ENCODE measurements at regions not wholly inside any gene's neighbourhood (a gene's known extent, or its start where the extent isn't known, plus 50 kb on each side); places are given as distances from the start of the nearest gene placed in this dataset.
"Not testable (repeated sequence)": the region's sequence is repeated elsewhere in the genome, so short reads cannot be mapped to it uniquely, and the experiment has no call there.

DNA sequence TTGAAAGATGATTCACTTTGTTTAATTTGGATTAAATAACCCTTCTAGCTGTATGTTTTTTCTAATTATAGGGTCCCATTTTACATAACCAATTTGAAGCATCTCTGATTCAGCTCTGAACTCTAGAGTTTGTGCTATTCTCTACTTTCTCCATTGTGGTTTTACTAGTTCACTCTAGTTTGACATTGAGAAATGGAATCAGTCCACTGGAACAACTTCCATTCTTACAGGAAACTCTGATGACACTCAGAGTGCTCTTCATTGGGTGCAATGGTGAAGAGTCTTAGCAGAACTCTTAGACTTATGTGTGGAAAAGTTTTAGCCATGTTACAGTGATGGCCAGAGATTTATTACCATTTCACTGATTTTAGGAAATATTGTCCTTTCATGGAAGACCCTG lies 140.7 kb downstream of the DYRK2 start:
- Mint-ChIP-seq H3K4me3 (no peak overlapping the region), H3K27ac (no peak overlapping the region)

GRCh38 chr12:67790660-67791059 lies 142.1 kb downstream of the DYRK2 start:
- no peak for TF ChIP-seq CTCF (IDR thresholded peaks at IDR 0.05; ENCODE audit: unreplicated experiment)
- no peaks in the 10 kb centered on the region for H3K36me3 Mint-ChIP-seq

More for the DNA sequence above, 140.7 kb downstream of the DYRK2 start:
- DNase-seq (ENCODE audit: low spot score in 2 of 2, unreplicated experiment in 2 of 2): no peak
- Mint-ChIP-seq H3K4me1 (peaks cover 2% of the 10 kb centered on the region), H3K9me3 (peaks cover 30% of the 10 kb centered on the region), H3K36me3 (no peaks in the 10 kb centered on the region), H3K27me3 (ENCODE audit: low read depth) (no peaks in the 10 kb centered on the region)
- no peak for TF ChIP-seq CTCF (IDR thresholded peaks at IDR 0.05; ENCODE audit: unreplicated experiment)

GRCh38 chr12:67791362-67791761 lies 142.8 kb downstream of the DYRK2 start:
- H3K36me3 Mint-ChIP-seq; H3K27me3 Mint-ChIP-seq (ENCODE audit: low read depth); H3K27ac Mint-ChIP-seq; H3K4me3 Mint-ChIP-seq; DNase-seq (ENCODE audit: low spot score in 2 of 2, unreplicated experiment in 2 of 2); H3K4me1 Mint-ChIP-seq: not testable (repeated sequence)
- H3K9me3 Mint-ChIP-seq: peaks cover 26% of the 10 kb centered on the region

More at GRCh38 chr12:67790660-67791059, 142.1 kb downstream of the DYRK2 start:
- Mint-ChIP-seq H3K4me1 (peaks cover 2% of the 10 kb centered on the region), H3K27me3 (ENCODE audit: low read depth) (no peaks in the 10 kb centered on the region), H3K9me3 (peaks cover 26% of the 10 kb centered on the region), H3K27ac (no peak overlapping the region), H3K4me3 (no peak overlapping the region)
- DNase-seq (ENCODE audit: low spot score in 2 of 2, unreplicated experiment in 2 of 2): no peak

DNA sequence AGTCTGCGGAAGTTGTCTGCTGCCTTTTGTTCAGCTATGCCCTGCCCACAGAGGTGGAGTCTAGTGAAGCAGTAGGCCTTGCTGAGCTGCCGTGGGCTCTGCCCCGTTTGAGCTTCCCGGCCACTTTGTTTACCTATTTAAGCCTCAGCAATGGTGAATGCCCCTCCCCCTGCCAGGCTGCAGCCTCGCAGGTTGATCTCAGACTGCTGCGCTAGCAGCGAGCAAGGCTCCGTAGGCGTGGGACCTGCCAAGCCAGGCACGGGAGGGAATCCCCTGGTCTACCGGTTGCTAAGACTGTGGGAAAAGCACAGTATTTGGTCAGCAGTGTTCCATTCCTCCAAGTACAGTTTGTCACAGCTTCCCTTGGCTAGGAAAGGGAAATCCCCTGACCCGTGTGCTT lies 143.6 kb downstream of the DYRK2 start:
- Mint-ChIP-seq H3K4me1 (peaks cover 2% of the 10 kb centered on the region), H3K36me3 (no peaks in the 10 kb centered on the region), H3K27ac (no peak overlapping the region), H3K9me3 (peaks cover 26% of the 10 kb centered on the region), H3K4me3 (no peak overlapping the region), H3K27me3 (ENCODE audit: low read depth) (no peaks in the 10 kb centered on the region)
- no peak for DNase-seq (ENCODE audit: low spot score in 2 of 2, unreplicated experiment in 2 of 2)
- TF ChIP-seq CTCF (IDR thresholded peaks at IDR 0.05; ENCODE audit: unreplicated experiment): no peak

DNA sequence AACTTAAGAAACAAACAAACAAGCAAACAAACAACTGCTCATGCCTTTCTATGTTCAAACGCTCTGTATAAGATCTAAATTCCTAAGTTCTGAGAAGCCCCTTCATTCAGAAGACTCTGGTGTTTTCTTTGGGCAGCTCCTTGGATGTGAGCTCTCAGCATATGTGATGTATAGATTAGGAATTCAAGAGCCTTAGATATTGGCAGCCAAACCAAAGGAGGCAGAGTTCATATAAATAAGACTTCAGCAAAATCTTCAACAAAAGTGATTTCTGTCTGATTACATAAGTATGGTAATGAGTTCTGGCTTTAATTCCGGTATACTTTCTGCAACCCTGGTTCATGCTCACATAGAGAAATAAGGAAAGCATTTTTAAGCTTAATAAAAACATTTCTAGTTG lies 145.6 kb downstream of the DYRK2 start:
- Mint-ChIP-seq H3K4me1 (peaks cover 5% of the 10 kb centered on the region), H3K36me3 (no peaks in the 10 kb centered on the region), H3K9me3 (peaks cover 26% of the 10 kb centered on the region), H3K27me3 (ENCODE audit: low read depth) (no peaks in the 10 kb centered on the region), H3K4me3 (no peak overlapping the region), H3K27ac (no peak overlapping the region)
- no peak for TF ChIP-seq CTCF (IDR thresholded peaks at IDR 0.05; ENCODE audit: unreplicated experiment)
- no peak for DNase-seq (ENCODE audit: low spot score in 2 of 2, unreplicated experiment in 2 of 2)

GRCh38 chr12:67795236-67795635 lies 146.7 kb downstream of the DYRK2 start:
- H3K36me3 Mint-ChIP-seq: no peaks in the 10 kb centered on the region
- H3K4me1 Mint-ChIP-seq: peaks cover 6% of the 10 kb centered on the region
- no peaks in the 10 kb centered on the region for H3K27me3 Mint-ChIP-seq (ENCODE audit: low read depth)
- H3K9me3 Mint-ChIP-seq: peaks cover 22% of the 10 kb centered on the region
- no peak overlapping the region for H3K4me3 Mint-ChIP-seq
- no peak for TF ChIP-seq CTCF (IDR thresholded peaks at IDR 0.05; ENCODE audit: unreplicated experiment)
- H3K27ac Mint-ChIP-seq: no peak overlapping the region
- no peak for DNase-seq (ENCODE audit: low spot score in 2 of 2, unreplicated experiment in 2 of 2)

Data from mesothelial cell of epicardium (in vitro differentiated cells).